HepG2 (cell line): ENCODE measurements at regions not wholly inside any gene's neighbourhood (a gene's known extent, or its start where the extent isn't known, plus 50 kb on each side); places are given as distances from the start of the nearest gene placed in this dataset.
A peak's percentile ranks its signal among the peaks of the same experiment; 100 is the strongest.

ENCODE experiments used
- ATAC-seq: fragments of 200-7000 bp; cut with Tn5 transposase; 3 replicates; pipeline ENCODE4 v1.9.1; 2020; ENCODE audit warnings: mild to moderate bottlenecking, moderate library complexity
- BruUV-seq: library from RNA; stranded (reverse); fragments of 400-500 nt; replicated peaks from 2 replicates; lab custom pipeline; 2021; lab: Mats Ljungman, UMichigan
- CTCF ChIA-PET: fragments of 300-600 bp; formaldehyde crosslinking; extraction: SDS; loops from one replicate; lab custom pipeline; 2021; ENCODE audit warnings: low total read pairs, inconsistent platforms, low intra/inter-chr PET ratio; lab: Yijun Ruan, JAX
- POLR2A ChIA-PET: fragments of 350-600 bp; sonication (Branson Sonifier 250); formaldehyde crosslinking; loops from one replicate; lab custom pipeline; 2020; ENCODE audit warnings: antibody characterized with exemption, inconsistent platforms; lab: Yijun Ruan, JAX
- DNase-seq: peaks from one replicate; pipeline ENCODE4 v3.0.0-alpha.2; 2015; ENCODE audit warnings: low spot score
- FAIRE-seq: peaks from 3 replicates; lab custom pipeline; 2011; peaks lifted over from hg19 to GRCh38; lab: Jason Lieb, UNC
- H2AFZ ChIP-seq: one replicate; pipeline ENCODE4 v1.6.1; 2011; ENCODE audit warnings: low read length, inconsistent platforms
- H3K27ac ChIP-seq: fragments of 300-600 bp; 3 replicates; pipeline ENCODE4 v1.8.0; 2011; ENCODE audit warnings: mixed run types, mild to moderate bottlenecking, mixed read lengths, low read length, inconsistent platforms; ENCODE audit not compliant: insufficient read depth; ENCODE audit errors: extremely low read length
- H3K27me3 ChIP-seq, 2 experiments: fragments of 200-600 bp in 1 of 2; 2 replicates in 1 of 2; 3 replicates in 1 of 2; pipeline versions ENCODE4 v1.6.0 to v1.8.0; 2011; ENCODE audit warnings: low read length in 2 of 2, mild to moderate bottlenecking in 2 of 2, moderate library complexity in 2 of 2, inconsistent platforms in 1 of 2; ENCODE audit not compliant: insufficient read depth in 2 of 2, control insufficient read depth in 1 of 2
- H3K36me3 ChIP-seq, 2 experiments: fragments of 200-600 bp in 1 of 2; replicated peaks in 1 of 2; 2 replicates in 1 of 2; 3 replicates in 1 of 2; pipeline versions ENCODE4 v1.5.1 to v1.8.0; 2011; ENCODE audit warnings: low read length in 2 of 2, inconsistent platforms in 1 of 2; ENCODE audit not compliant: insufficient read depth in 2 of 2, control insufficient read depth in 1 of 2
- H3K4me1 ChIP-seq: 2 replicates; pipeline ENCODE4 v1.5.1; 2012; ENCODE audit warnings: low read length, inconsistent platforms; ENCODE audit not compliant: insufficient read depth
- H3K4me2 ChIP-seq: 2 replicates; pipeline ENCODE4 v1.6.0; 2011; ENCODE audit warnings: low read depth, low read length, inconsistent platforms
- H3K4me3 ChIP-seq, 3 experiments: fragments of 200-600 bp in 1 of 3; sonication (generic), shearing (Covaris generic) in 1 of 3; replicated peaks in 1 of 3; 2 replicates each; pipeline ENCODE4 v1.5.1; 2011 to 2016; ENCODE audit warnings: low read length in 3 of 3, inconsistent platforms in 2 of 3, low read depth in 2 of 3, mild to moderate bottlenecking in 2 of 3, control low read depth in 1 of 3, mixed read lengths in 1 of 3; ENCODE audit not compliant: insufficient read depth in 1 of 3
- H3K79me2 ChIP-seq: one replicate; pipeline ENCODE4 v1.6.1; 2011; ENCODE audit warnings: low read length, inconsistent platforms; ENCODE audit not compliant: insufficient read depth
- H3K9ac ChIP-seq: 2 replicates; pipeline ENCODE4 v1.6.0; 2011; ENCODE audit warnings: mild to moderate bottlenecking, low read depth, low read length, inconsistent platforms; ENCODE audit not compliant: insufficient read depth
- H3K9me3 ChIP-seq: 2 replicates; pipeline ENCODE4 v1.5.1; 2012; ENCODE audit warnings: mild to moderate bottlenecking, low read length
- H4K20me1 ChIP-seq: 2 replicates; pipeline ENCODE4 v1.6.0; 2011; ENCODE audit warnings: inconsistent platforms, mild to moderate bottlenecking, low read length, moderate library complexity; ENCODE audit not compliant: insufficient read depth
- ASH2L ChIP-seq: fragments of 300-600, 200-600 bp; sonication (generic); IDR thresholded peaks from 2 replicates; pipeline ENCODE4 v1.7.0; 2017; ENCODE audit warnings: low read depth, mild to moderate bottlenecking, moderate library complexity, mixed read lengths, low read length; ENCODE audit not compliant: insufficient read length
- CCAR2 ChIP-seq: fragments of 200-400 bp; formaldehyde crosslinking; optimal IDR thresholded peaks from 2 replicates; pipeline ENCODE3; 2018; ENCODE audit warnings: low read depth, mild to moderate bottlenecking, low read length, moderate library complexity
- DNMT1 ChIP-seq: sonication (generic); formaldehyde crosslinking; IDR thresholded peaks from 2 replicates; pipeline ENCODE4 v1.5.1; 2020; ENCODE audit warnings: mild to moderate bottlenecking, missing genetic modification reagents
- GFI1 ChIP-seq: sonication (generic); formaldehyde crosslinking; IDR thresholded peaks from 2 replicates; pipeline ENCODE4 v1.5.0; 2020; ENCODE audit warnings: missing genetic modification reagents, mild to moderate bottlenecking, borderline replicate concordance
- MAFK ChIP-seq, 2 experiments: IDR thresholded peaks in 1 of 2; conservative IDR thresholded peaks in 1 of 2; 2 replicates each; pipeline ENCODE4 v1.6.1; 2011; ENCODE audit warnings: improper control_type of control experiment in 2 of 2, low read length in 2 of 2
- MLXIP ChIP-seq: sonication (generic); formaldehyde crosslinking; IDR thresholded peaks from 2 replicates; pipeline ENCODE4 v1.9.0; 2021; ENCODE audit warnings: missing genetic modification reagents, borderline replicate concordance
- SRSF1 ChIP-seq: fragments of 200-400 bp; formaldehyde crosslinking; optimal IDR thresholded peaks from 2 replicates; pipeline ENCODE3; 2017; ENCODE audit warnings: mild to moderate bottlenecking, low read depth, low read length, moderate library complexity
- SSRP1 ChIP-seq: IDR thresholded peaks from 2 replicates; pipeline ENCODE4 v1.6.1; 2016; ENCODE audit warnings: control low read depth
- ZNF496 ChIP-seq: sonication (generic); formaldehyde crosslinking; IDR thresholded peaks from 2 replicates; pipeline ENCODE4 v1.8.1; 2023; ENCODE audit warnings: mild to moderate bottlenecking, moderate library complexity, missing genetic modification reagents; ENCODE audit not compliant: insufficient replicate concordance
- ZNF567 ChIP-seq: sonication (generic); formaldehyde crosslinking; IDR thresholded peaks from 2 replicates; pipeline ENCODE4 v1.8.1; 2023; ENCODE audit warnings: mild to moderate bottlenecking, missing genetic modification reagents, borderline replicate concordance
- ZNF703 ChIP-seq: sonication (generic); formaldehyde crosslinking; IDR thresholded peaks from 2 replicates; pipeline ENCODE4 v1.5.1; 2020; ENCODE audit warnings: missing genetic modification reagents, mild to moderate bottlenecking, moderate library complexity, borderline replicate concordance
- WGBS: methylation state at CpG from one replicate; pipeline ENCODE4 v1.1.6; 2017; ENCODE audit warnings: low lambda C conversion rate; 5-methylcytosine and 5-hydroxymethylcytosine counted together
- in situ Hi-C: cut with HindIII; loops from 2 replicates; pipeline ENCODE4 v1.10.0; 2017; ENCODE audit warnings: low pct_unique_long_range_greater_than_20kb; ENCODE audit not compliant: extremely low pct_ligation_motif_present
- intact Hi-C: fragments of 100-400 bp; cut with micrococcal nuclease; formaldehyde crosslinking; loops from one replicate; pipeline ENCODE4 v1.10.0; 2022; ENCODE audit not compliant: unreplicated experiment

- TF ChIP-seq MLXIP (CRISPR knock-in tag): no peak
- no peak for TF ChIP-seq ZNF496 (CRISPR knock-in tag)
- no peak for TF ChIP-seq SSRP1
- TF ChIP-seq SRSF1: no peak
- TF ChIP-seq ASH2L: no peak
- TF ChIP-seq ZNF567 (CRISPR knock-in tag): no peak
- TF ChIP-seq DNMT1 (CRISPR knock-in tag): no peak
- TF ChIP-seq CCAR2: no peak
- TF ChIP-seq GFI1 (CRISPR knock-in tag): no peak
Measured at GRCh38 chr12:58363971-58364370, 422.6 kb downstream of the ATP23 start (continued).

GRCh38 chr12:58364389-58365086, 423.2 kb downstream of the ATP23 start:
- no peak overlapping the region for H3K9ac ChIP-seq
- intact Hi-C loops: no loop called here
- no peaks in the 10 kb centered on the region for H3K4me1 ChIP-seq
- no TSS peak for BruUV-seq
- no peaks in the 10 kb centered on the region for H3K27me3 ChIP-seq
- no peak overlapping the region for H3K4me2 ChIP-seq
- CTCF ChIA-PET: no interaction called here
- H2AFZ ChIP-seq: no peak overlapping the region
- TF ChIP-seq MAFK (conservative IDR thresholded peaks at IDR 0.05 in 1 of 2, IDR thresholded peaks at IDR 0.05 in 1 of 2; ENCODE audit: low read length in 2 of 2) (0 out of 4 replicates have a peak, but pooled peaks of 1 of the 2 experiments have one; percentile 25), ZNF703 (CRISPR knock-in tag) (no peak)
- POLR2A ChIA-PET: no interaction called here
- H3K79me2 ChIP-seq: no peaks in the 10 kb centered on the region
- no peak overlapping the region for H3K4me3 ChIP-seq
- H3K36me3 ChIP-seq: no peaks in the 10 kb centered on the region
- in situ Hi-C loops: no loop called here
- no peak overlapping the region for H3K27ac ChIP-seq
- WGBS: 0% methylated on average over 1 of the region's 1 CpG
- FAIRE-seq (no peak), DNase-seq (no peak), ATAC-seq (no peak)
- H4K20me1 ChIP-seq: no peaks in the 10 kb centered on the region
- H3K9me3 ChIP-seq: no peaks in the 10 kb centered on the region
